CD8-positive, alpha-beta memory T cell (primary cell): ENCODE measurements at regions not wholly inside any gene's neighbourhood (a gene's known extent, or its start where the extent isn't known, plus 50 kb on each side); places are given as distances from the start of the nearest gene placed in this dataset.
A peak's percentile ranks its signal among the peaks of the same experiment; 100 is the strongest.

Experiments
- CTCF ChIA-PET: fragments of 350-600 bp; sonication (Branson Sonifier 250); formaldehyde crosslinking; loops from one replicate; lab custom pipeline; 2021; ENCODE audit warnings: antibody characterized with exemption; lab: Charles Lee
- POLR2A ChIA-PET: fragments of 350-600 bp; sonication (Branson Sonifier 250); formaldehyde crosslinking; loops from one replicate; lab custom pipeline; 2021; ENCODE audit warnings: antibody characterized with exemption; lab: Charles Lee
- DNase-seq, 5 donors: peaks; one replicate each; pipeline versions ENCODE4 v3.0.0 to v3.0.0-alpha.2; 2020 to 2022; ENCODE audit warnings: mixed read lengths in 1 of 5
- H3K27ac ChIP-seq: one replicate; pipeline ENCODE4 v1.7.0; 2013; ENCODE audit warnings: low read depth, mild to moderate bottlenecking, low read length, moderate library complexity
- H3K27me3 ChIP-seq: 2 replicates; pipeline ENCODE4 v1.7.0; 2013; ENCODE audit warnings: low read length, mild to moderate bottlenecking; ENCODE audit not compliant: insufficient read depth, poor library complexity, severe bottlenecking
- H3K36me3 ChIP-seq: 2 replicates; pipeline ENCODE4 v1.7.0; 2013; ENCODE audit warnings: mild to moderate bottlenecking, low read length, moderate library complexity; ENCODE audit not compliant: insufficient read depth
- H3K4me1 ChIP-seq: 2 replicates; pipeline ENCODE4 v1.7.0; 2013; ENCODE audit warnings: mild to moderate bottlenecking, low read length, moderate library complexity; ENCODE audit not compliant: insufficient read depth
- H3K4me3 ChIP-seq: 2 replicates; pipeline ENCODE4 v1.7.0; 2013; ENCODE audit warnings: mild to moderate bottlenecking, low read length
- H3K9me3 ChIP-seq: 2 replicates; pipeline ENCODE4 v1.7.0; 2013; ENCODE audit warnings: mild to moderate bottlenecking, low read length
- H3K27ac Mint-ChIP-seq, 8 donors: one replicate each; pipeline ENCODE4 v1.8.0; 2020 to 2021; ENCODE audit warnings: mixed read lengths in 8 of 8, mild to moderate bottlenecking in 6 of 8, inconsistent platforms in 3 of 8, moderate library complexity in 3 of 8
- H3K27me3 Mint-ChIP-seq, 2 donors: one replicate each; pipeline ENCODE4 v1.8.0; 2020 to 2021; ENCODE audit warnings: mixed read lengths in 2 of 2, mild to moderate bottlenecking in 1 of 2, moderate library complexity in 1 of 2
- H3K36me3 Mint-ChIP-seq, 3 donors: one replicate each; pipeline ENCODE4 v1.8.0; 2020 to 2021; ENCODE audit warnings: mixed read lengths in 3 of 3, inconsistent platforms in 1 of 3, mild to moderate bottlenecking in 1 of 3
- H3K4me1 Mint-ChIP-seq, 3 donors: one replicate each; pipeline ENCODE4 v1.8.0; 2020 to 2021; ENCODE audit warnings: mixed read lengths in 3 of 3, inconsistent platforms in 1 of 3, mild to moderate bottlenecking in 1 of 3
- H3K4me3 Mint-ChIP-seq, 7 donors: one replicate each; pipeline ENCODE4 v1.8.0; 2020 to 2021; ENCODE audit warnings: mixed read lengths in 7 of 7, mild to moderate bottlenecking in 6 of 7, moderate library complexity in 4 of 7, inconsistent platforms in 2 of 7
- H3K9me3 Mint-ChIP-seq, 5 donors: one replicate each; pipeline ENCODE4 v1.8.0; 2020 to 2022; ENCODE audit warnings: mixed read lengths in 5 of 5, mild to moderate bottlenecking in 3 of 5, moderate library complexity in 2 of 5, inconsistent platforms in 1 of 5

GRCh38 chr5:17763301-17763700 is 129.0 kb downstream of the TAF11L14 start:
- no peaks in the 10 kb centered on the region for H3K9me3 ChIP-seq
- ChIA-PET POLR2A (no interaction called here), CTCF (no interaction called here)
- H3K36me3 Mint-ChIP-seq: no peaks in the 10 kb centered on the region
- no peaks in the 10 kb centered on the region for H3K36me3 ChIP-seq
- H3K27ac Mint-ChIP-seq: no peak overlapping the region
- H3K4me3 Mint-ChIP-seq: no peak overlapping the region
- no peak overlapping the region for H3K4me3 ChIP-seq
- no peak for DNase-seq
- H3K27me3 Mint-ChIP-seq: no peaks in the 10 kb centered on the region
- no peak overlapping the region for H3K27ac ChIP-seq
- no peaks in the 10 kb centered on the region for H3K4me1 ChIP-seq
- H3K27me3 ChIP-seq: no peaks in the 10 kb centered on the region
- peaks cover 7 to 12% (median 9%) of the 10 kb centered on the region in 5 donors for H3K9me3 Mint-ChIP-seq
- H3K4me1 Mint-ChIP-seq: no peaks in the 10 kb centered on the region

DNA sequence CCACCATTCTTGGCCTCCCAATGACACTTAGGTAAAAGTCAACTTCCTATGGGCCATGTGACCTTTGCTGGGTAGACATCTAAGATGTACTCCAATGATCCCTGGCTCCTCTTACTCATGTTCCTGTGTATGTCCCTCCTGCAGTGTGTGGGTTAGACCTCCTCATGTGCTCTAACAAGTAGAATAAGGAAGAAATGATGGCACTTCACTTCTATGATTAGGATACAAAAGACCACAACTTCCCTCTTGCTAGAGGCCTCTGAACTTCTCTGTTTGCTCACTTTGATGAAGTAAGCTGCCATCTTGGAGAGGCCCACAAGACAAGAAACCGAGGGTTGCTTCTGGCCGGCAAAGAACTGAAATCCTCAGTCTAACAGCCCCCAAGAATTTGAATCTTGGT is 131.8 kb downstream of the TAF11L14 start:
- H3K36me3 Mint-ChIP-seq: no peaks in the 10 kb centered on the region
- DNase-seq: no peak
- Histone ChIP-seq H3K4me3 (no peak overlapping the region), H3K27me3 (no peaks in the 10 kb centered on the region), H3K36me3 (no peaks in the 10 kb centered on the region), H3K27ac (no peak overlapping the region), H3K4me1 (no peaks in the 10 kb centered on the region), H3K9me3 (no peaks in the 10 kb centered on the region)
- H3K27ac Mint-ChIP-seq: no peak overlapping the region
- no peak overlapping the region for H3K4me3 Mint-ChIP-seq
- CTCF ChIA-PET: no interaction called here
- H3K4me1 Mint-ChIP-seq: no peaks in the 10 kb centered on the region
- H3K9me3 Mint-ChIP-seq: peaks cover 2 to 11% (median 5%) of the 10 kb centered on the region in 5 donors
- H3K27me3 Mint-ChIP-seq: no peaks in the 10 kb centered on the region
- POLR2A ChIA-PET: no interaction called here

GRCh38 chr5:17769277-17769676 is 135.0 kb downstream of the TAF11L14 start:
- Histone ChIP-seq H3K4me1 (no peaks in the 10 kb centered on the region), H3K9me3 (no peaks in the 10 kb centered on the region), H3K27ac (no peak overlapping the region), H3K36me3 (no peaks in the 10 kb centered on the region), H3K4me3 (no peak overlapping the region), H3K27me3 (no peaks in the 10 kb centered on the region)
- Mint-ChIP-seq H3K27me3 (no peaks in the 10 kb centered on the region), H3K36me3 (no peaks in the 10 kb centered on the region), H3K9me3 (peaks cover 2 to 14% (median 9%) of the 10 kb centered on the region in 5 donors), H3K4me1 (no peaks in the 10 kb centered on the region), H3K27ac (peak overlapping the region in 1 of 8 donors; percentile 8), H3K4me3 (no peak overlapping the region)
- ChIA-PET POLR2A (no interaction called here), CTCF (no interaction called here)
- no peak for DNase-seq

GRCh38 chr5:17772232-17772631 is 138.0 kb downstream of the TAF11L14 start:
- CTCF ChIA-PET: no interaction called here
- no peaks in the 10 kb centered on the region for H3K36me3 ChIP-seq
- Mint-ChIP-seq H3K27ac (no peak overlapping the region), H3K4me1 (no peaks in the 10 kb centered on the region), H3K4me3 (no peak overlapping the region), H3K36me3 (no peaks in the 10 kb centered on the region), H3K9me3 (peaks cover 2 to 8% (median 7%) of the 10 kb centered on the region in 5 donors), H3K27me3 (no peaks in the 10 kb centered on the region)
- H3K27ac ChIP-seq: no peak overlapping the region
- no peaks in the 10 kb centered on the region for H3K9me3 ChIP-seq
- no peaks in the 10 kb centered on the region for H3K4me1 ChIP-seq
- H3K27me3 ChIP-seq: no peaks in the 10 kb centered on the region
- POLR2A ChIA-PET: no interaction called here
- DNase-seq: no peak
- H3K4me3 ChIP-seq: no peak overlapping the region

DNA sequence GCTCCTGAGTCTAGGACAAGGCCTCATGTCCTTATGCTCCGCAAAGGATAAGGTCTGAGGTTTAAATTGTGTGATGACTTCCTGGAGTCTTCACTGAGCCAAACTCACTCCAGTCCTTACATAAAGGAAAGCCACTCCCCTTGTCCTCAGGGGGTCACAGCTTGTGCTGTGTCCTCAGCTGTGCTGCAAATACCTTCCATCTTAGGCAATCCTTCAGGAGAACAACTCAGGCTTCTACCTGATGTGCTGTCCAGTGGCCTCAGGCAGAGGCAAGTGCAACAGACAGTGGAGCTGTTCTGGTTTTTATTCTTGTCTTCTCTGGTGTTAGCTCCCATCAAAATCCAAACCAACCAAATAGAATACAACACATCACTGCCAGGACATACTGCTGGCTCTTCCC is 151.5 kb downstream of the TAF11L14 start:
- ChIA-PET CTCF (no interaction called here), POLR2A (no interaction called here)
- H3K9me3 ChIP-seq: no peaks in the 10 kb centered on the region
- no peak overlapping the region for H3K27ac ChIP-seq
- DNase-seq: no peak
- Mint-ChIP-seq H3K4me3 (no peak overlapping the region), H3K36me3 (no peaks in the 10 kb centered on the region), H3K27ac (no peak overlapping the region), H3K9me3 (peaks cover 8 to 40% (median 14%) of the 10 kb centered on the region in 5 donors), H3K4me1 (no peaks in the 10 kb centered on the region), H3K27me3 (no peaks in the 10 kb centered on the region)
- H3K27me3 ChIP-seq: no peaks in the 10 kb centered on the region
- no peaks in the 10 kb centered on the region for H3K36me3 ChIP-seq
- no peaks in the 10 kb centered on the region for H3K4me1 ChIP-seq
- no peak overlapping the region for H3K4me3 ChIP-seq

GRCh38 chr5:17788351-17788750 is 154.1 kb downstream of the TAF11L14 start:
- no peak overlapping the region for H3K27ac Mint-ChIP-seq
- Histone ChIP-seq H3K4me3 (no peak overlapping the region), H3K27me3 (no peaks in the 10 kb centered on the region), H3K36me3 (no peaks in the 10 kb centered on the region), H3K27ac (no peak overlapping the region), H3K9me3 (no peaks in the 10 kb centered on the region), H3K4me1 (no peaks in the 10 kb centered on the region)
- H3K4me1 Mint-ChIP-seq: no peaks in the 10 kb centered on the region
- peaks cover 4 to 38% (median 12%) of the 10 kb centered on the region in 5 donors for H3K9me3 Mint-ChIP-seq
- no peak for DNase-seq
- POLR2A ChIA-PET: no interaction called here
- H3K27me3 Mint-ChIP-seq: no peaks in the 10 kb centered on the region
- no peak overlapping the region for H3K4me3 Mint-ChIP-seq
- CTCF ChIA-PET: no interaction called here
- no peaks in the 10 kb centered on the region for H3K36me3 Mint-ChIP-seq

DNA sequence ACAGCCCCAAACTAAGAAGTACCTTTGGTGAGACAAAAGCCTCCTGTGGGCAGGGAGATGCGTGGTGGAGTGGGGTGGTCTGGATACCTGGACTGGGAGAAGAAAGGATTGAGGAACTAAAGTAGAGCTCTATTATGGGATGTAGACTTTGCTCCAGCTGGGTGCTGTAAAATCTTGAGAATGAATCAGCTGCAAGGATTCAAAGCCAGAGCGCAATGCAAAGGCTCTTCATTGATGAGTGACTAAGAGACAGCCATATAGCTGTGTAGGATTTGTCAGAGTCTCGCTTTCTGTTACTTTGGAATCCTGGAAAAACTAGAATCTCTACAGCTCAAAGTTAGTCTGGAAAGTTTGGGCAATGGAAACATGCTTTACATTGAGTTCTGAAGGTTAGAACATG is 159.9 kb downstream of the TAF11L14 start:
- Histone ChIP-seq H3K4me1 (no peaks in the 10 kb centered on the region), H3K36me3 (no peaks in the 10 kb centered on the region), H3K27me3 (no peaks in the 10 kb centered on the region), H3K9me3 (no peaks in the 10 kb centered on the region), H3K27ac (no peak overlapping the region), H3K4me3 (no peak overlapping the region)
- no peak overlapping the region for H3K27ac Mint-ChIP-seq
- CTCF ChIA-PET: no interaction called here
- H3K4me3 Mint-ChIP-seq: no peak overlapping the region
- peaks cover 4 to 31% (median 12%) of the 10 kb centered on the region in 5 donors for H3K9me3 Mint-ChIP-seq
- H3K4me1 Mint-ChIP-seq: no peaks in the 10 kb centered on the region
- DNase-seq: no peak
- H3K36me3 Mint-ChIP-seq: no peaks in the 10 kb centered on the region
- POLR2A ChIA-PET: no interaction called here
- H3K27me3 Mint-ChIP-seq: no peaks in the 10 kb centered on the region

DNA sequence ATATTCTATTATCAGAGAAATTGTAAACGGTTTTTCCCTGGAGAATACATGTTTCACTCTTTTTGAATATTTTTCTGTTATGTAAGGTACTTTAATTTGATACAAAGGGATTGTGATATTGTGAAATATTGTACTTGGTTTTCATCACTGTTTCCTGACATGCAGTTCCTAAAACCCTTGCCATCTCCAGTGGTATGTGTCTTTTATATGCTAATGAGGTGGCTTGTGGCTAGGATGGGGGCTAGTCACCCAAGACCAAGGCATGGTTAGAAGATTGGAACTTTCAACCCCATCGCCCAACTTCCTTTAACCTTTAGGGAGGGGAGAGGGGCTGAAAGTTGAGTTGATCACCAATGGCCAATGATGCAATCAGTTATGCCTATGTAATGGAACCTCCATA is 160.6 kb downstream of the TAF11L14 start:
- no peaks in the 10 kb centered on the region for H3K27me3 ChIP-seq
- Mint-ChIP-seq H3K27ac (no peak overlapping the region), H3K36me3 (no peaks in the 10 kb centered on the region), H3K4me1 (no peaks in the 10 kb centered on the region), H3K4me3 (no peak overlapping the region), H3K9me3 (peaks cover 5 to 30% (median 12%) of the 10 kb centered on the region in 5 donors), H3K27me3 (no peaks in the 10 kb centered on the region)
- H3K9me3 ChIP-seq: no peaks in the 10 kb centered on the region
- ChIA-PET POLR2A (no interaction called here), CTCF (no interaction called here)
- no peak overlapping the region for H3K4me3 ChIP-seq
- H3K36me3 ChIP-seq: no peaks in the 10 kb centered on the region
- no peak overlapping the region for H3K27ac ChIP-seq
- no peak for DNase-seq
- no peaks in the 10 kb centered on the region for H3K4me1 ChIP-seq

DNA sequence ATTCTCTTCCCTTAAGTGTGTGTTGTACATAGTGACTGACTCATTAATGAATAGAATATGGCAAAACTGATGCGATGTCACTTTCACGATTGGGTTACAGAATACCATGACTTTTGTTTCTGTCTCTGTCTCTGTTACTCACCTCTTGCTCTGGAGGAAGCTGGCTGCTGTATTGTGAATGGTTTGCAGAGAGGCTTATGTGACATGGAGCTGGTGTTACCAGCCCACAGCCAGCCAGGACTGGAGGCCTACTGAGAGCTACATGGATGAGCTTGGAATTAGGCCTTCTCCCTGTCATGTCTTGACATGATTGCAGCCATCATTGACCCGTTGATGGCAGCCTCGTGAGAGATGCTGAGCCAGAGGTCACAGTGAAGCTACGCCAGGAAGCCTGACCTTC is 161.9 kb downstream of the TAF11L14 start:
- ChIA-PET CTCF (no interaction called here), POLR2A (no interaction called here)
- DNase-seq: no peak
- H3K27me3 Mint-ChIP-seq: no peaks in the 10 kb centered on the region
- H3K27ac Mint-ChIP-seq: no peak overlapping the region
- H3K36me3 Mint-ChIP-seq: no peaks in the 10 kb centered on the region
- no peaks in the 10 kb centered on the region for H3K36me3 ChIP-seq
- no peaks in the 10 kb centered on the region for H3K27me3 ChIP-seq
- H3K27ac ChIP-seq: no peak overlapping the region
- H3K9me3 ChIP-seq: no peaks in the 10 kb centered on the region
- H3K4me3 ChIP-seq: no peak overlapping the region
- H3K4me1 ChIP-seq: no peaks in the 10 kb centered on the region
- peaks cover 5 to 28% (median 11%) of the 10 kb centered on the region in 5 donors for H3K9me3 Mint-ChIP-seq
- no peak overlapping the region for H3K4me3 Mint-ChIP-seq
- no peaks in the 10 kb centered on the region for H3K4me1 Mint-ChIP-seq
